Right lobe of liver (tissue), 6 donors: ENCODE measurements at regions not wholly inside any gene's neighbourhood (a gene's known extent, or its start where the extent isn't known, plus 50 kb on each side); places are given as distances from the start of the nearest gene placed in this dataset.

Experiments used
- ATAC-seq, 4 donors: fragments of 200-7000 bp; cut with Tn5 transposase; one replicate each; pipeline ENCODE4 v1.9.1; 2020; ENCODE audit warnings: mild to moderate bottlenecking in 4 of 4, moderate library complexity in 4 of 4
- DNase-seq, 3 donors: peaks; one replicate each; pipeline ENCODE4 v3.0.0-alpha.2; 2020
- H3K27ac ChIP-seq, 3 donors: fragments of 200-600 bp; one replicate each; pipeline ENCODE4 v1.8.0; 2022
- H3K27me3 ChIP-seq, 2 donors: fragments of 200-600 bp; one replicate each; pipeline ENCODE4 v1.8.0; 2022
- H3K36me3 ChIP-seq, 4 donors: fragments of 200-600 bp; sonication (generic) in 1 of 4; one replicate each; pipeline versions ENCODE4 v1.5.1 to v1.8.0; 2017 to 2022; ENCODE audit warnings: control low read depth in 1 of 4
- H3K4me1 ChIP-seq, 4 donors: fragments of 200-600 bp; sonication (generic) in 1 of 4; one replicate each; pipeline versions ENCODE4 v1.5.1 to v1.8.0; 2017 to 2022; ENCODE audit warnings: control low read depth in 1 of 4
- H3K4me3 ChIP-seq, 3 donors: fragments of 200-600 bp; one replicate each; pipeline ENCODE4 v1.8.0; 2022
- H3K9me3 ChIP-seq, 4 donors: fragments of 200-600 bp; sonication (generic) in 1 of 4; one replicate each; pipeline versions ENCODE4 v1.5.1 to v1.8.0; 2017 to 2022; ENCODE audit warnings: control low read depth in 1 of 4
- CTCF ChIP-seq, 4 donors: fragments of 200-600 bp in 3 of 4; fragments of 450-650 bp in 1 of 4; IDR thresholded peaks; one replicate each; pipeline versions ENCODE4 v1.5.1 to v1.8.0; 2016 to 2022; ENCODE audit warnings: antibody characterized with exemption in 4 of 4, mild to moderate bottlenecking in 2 of 4
- POLR2A ChIP-seq: fragments of 450-650 bp; IDR thresholded peaks from one replicate; pipeline ENCODE4 v1.6.1; 2017; ENCODE audit warnings: antibody characterized with exemption, mild to moderate bottlenecking
- WGBS: methylation state at CpG from one replicate; pipeline ENCODE4 v1.1.6; 2018; ENCODE audit warnings: low coverage, low lambda C conversion rate; ENCODE audit not compliant: insufficient coverage; ENCODE audit errors: missing lambda C conversion rate; 5-methylcytosine and 5-hydroxymethylcytosine counted together
- intact Hi-C, 2 donors: fragments of 100-400 bp; cut with DNase I; formaldehyde crosslinking; loops; one replicate each; pipeline versions ENCODE4 v1.11.2 to v1.14.1; 2022
- donor health status: DM: no; HTN: yes; CAD: no.
- donor health status: DM: no; HTN: no; CAD: no.
- donor health status: DM: no; HTN: no; CAD: no.
- donor health status: DM: no; HTN: yes; CAD: no.
- donor health status: DM: no; HTN: yes; CAD: no.

- Histone ChIP-seq H3K9me3 (no peaks in the 10 kb centered on the region), H3K4me3 (no peak overlapping the region), H3K4me1 (no peaks in the 10 kb centered on the region), H3K36me3 (no peaks in the 10 kb centered on the region), H3K27ac (no peak overlapping the region), H3K27me3 (no peaks in the 10 kb centered on the region)
- no peak for ATAC-seq
- TF ChIP-seq POLR2A (no peak), CTCF (IDR thresholded peaks at IDR 0.05) (no peak)
- WGBS = 93% methylated on average over 7 of the region's 8 CpGs
- intact Hi-C loops = no loop called here
- DNase-seq = no peak
Measured at GRCh38 chr5:125064621-125065438, 318.4 kb upstream of the ZNF608 start.

GRCh38 chr5:125065741-125066140 is 319.3 kb upstream of the ZNF608 start:
- 56% methylated on average over 2 of the region's 2 CpGs for WGBS
- Histone ChIP-seq H3K9me3 (no peaks in the 10 kb centered on the region), H3K27ac (no peak overlapping the region), H3K4me1 (no peaks in the 10 kb centered on the region), H3K36me3 (no peaks in the 10 kb centered on the region), H3K27me3 (no peaks in the 10 kb centered on the region), H3K4me3 (no peak overlapping the region)
- ATAC-seq = no peak
- no peak for DNase-seq
- intact Hi-C loops = no loop called here
- TF ChIP-seq POLR2A (no peak), CTCF (IDR thresholded peaks at IDR 0.05) (no peak)

- H3K4me3 ChIP-seq = no peak overlapping the region
- 78% methylated on average over 3 of the region's 3 CpGs for WGBS
Measured at GRCh38 chr5:125070961-125071360, 324.5 kb upstream of the ZNF608 start.

GRCh38 chr5:125073090-125073489 is 326.7 kb upstream of the ZNF608 start:
- intact Hi-C loops = no loop called here
- Histone ChIP-seq H3K36me3 (no peaks in the 10 kb centered on the region), H3K4me3 (no peak overlapping the region), H3K27ac (no peak overlapping the region), H3K27me3 (no peaks in the 10 kb centered on the region), H3K9me3 (no peaks in the 10 kb centered on the region), H3K4me1 (no peaks in the 10 kb centered on the region)
- 67% methylated on average over 1 of the region's 1 CpG for WGBS
- DNase-seq (no peak), ATAC-seq (no peak)
- TF ChIP-seq CTCF (IDR thresholded peaks at IDR 0.05) = no peak
- TF ChIP-seq POLR2A = no peak

More at GRCh38 chr5:125070961-125071360, 324.5 kb upstream of the ZNF608 start:
- no peaks in the 10 kb centered on the region for H3K27me3 ChIP-seq
- no peak for TF ChIP-seq POLR2A
- TF ChIP-seq CTCF (IDR thresholded peaks at IDR 0.05) = no peak
- no peak overlapping the region for H3K27ac ChIP-seq
- no peaks in the 10 kb centered on the region for H3K4me1 ChIP-seq
- no peaks in the 10 kb centered on the region for H3K9me3 ChIP-seq
- ATAC-seq = no peak
- intact Hi-C loops = no loop called here
- H3K36me3 ChIP-seq = no peaks in the 10 kb centered on the region
- DNase-seq = no peak
